HCT116 (cell line): ENCODE measurements at regions not wholly inside any gene's neighbourhood (a gene's known extent, or its start where the extent isn't known, plus 50 kb on each side); places are given as distances from the start of the nearest gene placed in this dataset. TPM values are rescaled to one million over a fixed set of nuclear protein-coding genes. Genes with fewer than 3 reads are reported as not detected.

Experiments used
- ATAC-seq: fragments of 200-7000 bp; cut with Tn5 transposase; 2 replicates; pipeline ENCODE4 v1.9.1; 2020; ENCODE audit warnings: mild to moderate bottlenecking, moderate library complexity
- BruUV-seq: library from RNA; stranded (reverse); fragments of 400-500 nt; replicated peaks from 2 replicates; lab custom pipeline; 2021; lab: Mats Ljungman, UMichigan
- CTCF ChIA-PET: fragments of 300-600 bp; sonication (Branson Sonifier 250); formaldehyde crosslinking; loops from one replicate; lab custom pipeline; 2021; ENCODE audit warnings: antibody characterized with exemption; lab: Charles Lee
- POLR2A ChIA-PET: fragments of 300-600, 350-600 bp; sonication (Branson Sonifier 250); formaldehyde crosslinking; loops from one replicate; lab custom pipeline; 2021; ENCODE audit warnings: antibody characterized with exemption; lab: Charles Lee
- RAD21 ChIA-PET, 2 experiments: fragments of 300-600 bp; sonication (Branson Sonifier 250); formaldehyde crosslinking; loops; one replicate each; lab custom pipeline; 2023; ENCODE audit warnings: low total read pairs in 2 of 2; ENCODE audit not compliant: uncharacterized antibody in 2 of 2, unreplicated experiment in 2 of 2, low non-redundant PET in 1 of 2; lab: Charles Lee
- DNase-seq: peaks from one replicate; pipeline ENCODE4 v3.0.0-alpha.2; 2010; ENCODE audit warnings: low read depth, low spot score
- H2AFZ ChIP-seq: fragments of 200-600 bp; shearing (Covaris generic), sonication (generic); 2 replicates; pipeline ENCODE4 v1.6.1; 2017; ENCODE audit warnings: low read depth, mixed run types, mixed read lengths, antibody characterized with exemption, low read length; ENCODE audit not compliant: poor library complexity, severe bottlenecking
- H3K27ac ChIP-seq: 2 replicates; pipeline ENCODE4 v1.5.1; 2012; ENCODE audit warnings: low read depth, low read length
- H3K27me3 ChIP-seq: fragments of 200-600 bp; sonication (generic); 2 replicates; pipeline ENCODE4 v1.6.1; 2016; ENCODE audit warnings: mixed run types, low read length, mixed read lengths; ENCODE audit not compliant: insufficient read depth
- H3K36me3 ChIP-seq, 2 experiments: fragments of 200-500 bp in 1 of 2; fragments of 200-600 bp in 1 of 2; sonication (Bioruptor generic) in 1 of 2; sonication (generic) in 1 of 2; 2 replicates each; pipeline versions ENCODE4 v1.5.1 to v1.6.1; 2014 to 2016; ENCODE audit warnings: low read length in 2 of 2, inconsistent platforms in 1 of 2, mixed read lengths in 1 of 2, mixed run types in 1 of 2; ENCODE audit not compliant: insufficient read depth in 2 of 2, control insufficient read depth in 1 of 2
- H3K4me1 ChIP-seq, 2 experiments: fragments of 200-600 bp in 1 of 2; sonication (generic) in 1 of 2; 2 replicates each; pipeline versions ENCODE4 v1.5.1 to v1.6.1; 2012 to 2017; ENCODE audit warnings: low read length in 2 of 2, inconsistent platforms in 1 of 2, mild to moderate bottlenecking in 1 of 2, mixed read lengths in 1 of 2, mixed run types in 1 of 2, moderate library complexity in 1 of 2; ENCODE audit not compliant: insufficient read depth in 2 of 2, control insufficient read depth in 1 of 2
- H3K4me2 ChIP-seq: fragments of 200-600 bp; sonication (generic); 2 replicates; pipeline ENCODE4 v1.6.1; 2017; ENCODE audit warnings: mixed run types, low read length, mixed read lengths
- H3K4me3 ChIP-seq, 2 experiments: fragments of 200-600 bp in 1 of 2; sonication (generic) in 1 of 2; replicated peaks in 1 of 2; 2 replicates each; pipeline ENCODE4 v1.5.1; 2011 to 2016; ENCODE audit warnings: low read length in 2 of 2, control low read depth in 1 of 2, low read depth in 1 of 2, mild to moderate bottlenecking in 1 of 2, mixed read lengths in 1 of 2, mixed run types in 1 of 2
- H3K79me2 ChIP-seq: fragments of 200-600 bp; sonication (generic); 2 replicates; pipeline ENCODE4 v1.6.1; 2017; ENCODE audit warnings: mild to moderate bottlenecking, mixed run types, low read length, moderate library complexity, mixed read lengths; ENCODE audit not compliant: insufficient read depth
- H3K9ac ChIP-seq: fragments of 200-600 bp; sonication (generic); 2 replicates; pipeline ENCODE4 v1.6.1; 2016; ENCODE audit warnings: low read length, mixed read lengths
- H3K9me2 ChIP-seq: fragments of 200-600 bp; sonication (generic), shearing (Covaris generic); 2 replicates; pipeline ENCODE4 v1.6.1; 2017; ENCODE audit warnings: mixed run types, mild to moderate bottlenecking, moderate library complexity; ENCODE audit not compliant: insufficient read depth
- H3K9me3 ChIP-seq, 2 experiments: fragments of 200-500 bp in 1 of 2; fragments of 200-600 bp in 1 of 2; sonication (Bioruptor generic) in 1 of 2; sonication (generic) in 1 of 2; 2 replicates each; pipeline ENCODE4 v1.6.1; 2014 to 2017; ENCODE audit warnings: low read length in 2 of 2, mixed read lengths in 2 of 2, inconsistent platforms in 1 of 2, low read depth in 1 of 2, mild to moderate bottlenecking in 1 of 2, mixed run types in 1 of 2, moderate library complexity in 1 of 2; ENCODE audit not compliant: control insufficient read depth in 1 of 2, insufficient read depth in 1 of 2
- H4K20me1 ChIP-seq: fragments of 200-600 bp; sonication (generic), shearing (Covaris generic); 2 replicates; pipeline ENCODE4 v1.6.1; 2017; ENCODE audit warnings: mixed run types, mild to moderate bottlenecking, moderate library complexity; ENCODE audit not compliant: insufficient read depth
- CEBPB ChIP-seq: IDR thresholded peaks from 2 replicates; pipeline ENCODE4 v1.6.1; 2012; ENCODE audit warnings: low read depth
- EGR1 ChIP-seq: IDR thresholded peaks from 2 replicates; pipeline ENCODE4 v1.6.1; 2012; ENCODE audit warnings: low read depth
- JUND ChIP-seq: IDR thresholded peaks from 2 replicates; pipeline ENCODE4 v1.6.1; 2012
- RAD21 ChIP-seq: IDR thresholded peaks from 2 replicates; pipeline ENCODE4 v1.6.1; 2012; ENCODE audit warnings: low read depth, mild to moderate bottlenecking
- SIN3A ChIP-seq: IDR thresholded peaks from 2 replicates; pipeline ENCODE4 v1.6.1; 2012; ENCODE audit warnings: low read depth
- TCF7L2 ChIP-seq: IDR thresholded peaks from 2 replicates; pipeline ENCODE4 v1.7.0; 2011; ENCODE audit warnings: borderline replicate concordance, inconsistent platforms; ENCODE audit not compliant: insufficient read depth, insufficient read length; ENCODE audit errors: extremely low read depth
- intact Hi-C: fragments of 100-400 bp; cut with micrococcal nuclease; formaldehyde crosslinking; loops from 2 replicates; pipeline ENCODE4 v1.10.0; 2022
- microRNA counts: library from miRNA; unstranded; fragments of <30 nt; microRNA quantifications from one replicate; lab custom pipeline; 2015
- microRNA-seq: library from miRNA; unstranded; fragments of <30 nt; microRNA quantifications from one replicate; pipeline ENCODE4, GENCODE V29; 2016; ENCODE audit warnings: borderline number of aligned reads
- TF ChIP-seq, protein P1 (sequence below): IDR thresholded peaks from 2 replicates; pipeline ENCODE4 v1.6.1; 2012
- TF ChIP-seq, protein P2 (sequence below): IDR thresholded peaks from 2 replicates; pipeline ENCODE4 v1.6.1; 2012; ENCODE audit warnings: low read depth
- TF ChIP-seq, protein P3 (sequence below): IDR thresholded peaks from 2 replicates; pipeline ENCODE4 v1.6.1; 2012
- TF ChIP-seq, protein P4 (sequence below), 3 experiments: fragments of 200-600 bp in 1 of 3; sonication (generic) in 1 of 3; IDR thresholded peaks in 2 of 3; conservative IDR thresholded peaks in 1 of 3; 2 replicates each; pipeline ENCODE4 v1.5.1; 2012 to 2017; ENCODE audit warnings: low read depth in 2 of 3, low read length in 2 of 3, antibody characterized with exemption in 1 of 3, borderline replicate concordance in 1 of 3, control low read depth in 1 of 3, mild to moderate bottlenecking in 1 of 3, mixed read lengths in 1 of 3, mixed run types in 1 of 3, moderate library complexity in 1 of 3; ENCODE audit not compliant: insufficient read depth in 1 of 3

DNA sequence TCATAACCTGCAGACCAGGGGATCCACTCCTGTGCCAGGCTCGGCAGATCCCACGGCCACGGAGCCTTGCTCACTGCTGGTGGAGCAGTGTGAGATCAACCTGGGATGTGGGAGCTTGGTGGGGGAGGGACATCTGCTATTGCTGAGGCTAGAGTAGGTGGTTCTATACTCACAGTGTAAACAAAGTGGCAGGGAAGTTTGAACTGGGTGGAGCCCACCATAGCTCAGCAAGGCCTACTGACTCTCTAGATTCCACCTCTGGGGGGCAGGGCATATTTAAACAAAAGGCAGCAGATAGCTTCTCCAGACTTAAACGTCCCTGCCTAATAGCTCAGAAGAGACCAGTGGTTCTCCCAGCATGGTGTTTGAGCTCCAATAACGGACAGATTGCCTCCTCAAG, 54.7 kb upstream of the EPHA5 start:
- H3K9me3 ChIP-seq: peaks cover 3 to 13% of the 10 kb centered on the region in 2 experiments; a peak in 1 of 4 replicates
- H2AFZ ChIP-seq: no peak overlapping the region
- TF ChIP-seq, protein P1, sequence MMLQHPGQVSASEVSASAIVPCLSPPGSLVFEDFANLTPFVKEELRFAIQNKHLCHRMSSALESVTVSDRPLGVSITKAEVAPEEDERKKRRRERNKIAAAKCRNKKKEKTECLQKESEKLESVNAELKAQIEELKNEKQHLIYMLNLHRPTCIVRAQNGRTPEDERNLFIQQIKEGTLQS: no peak
- TF ChIP-seq SIN3A: no peak
- no peak for TF ChIP-seq JUND
- TF ChIP-seq, protein P2, sequence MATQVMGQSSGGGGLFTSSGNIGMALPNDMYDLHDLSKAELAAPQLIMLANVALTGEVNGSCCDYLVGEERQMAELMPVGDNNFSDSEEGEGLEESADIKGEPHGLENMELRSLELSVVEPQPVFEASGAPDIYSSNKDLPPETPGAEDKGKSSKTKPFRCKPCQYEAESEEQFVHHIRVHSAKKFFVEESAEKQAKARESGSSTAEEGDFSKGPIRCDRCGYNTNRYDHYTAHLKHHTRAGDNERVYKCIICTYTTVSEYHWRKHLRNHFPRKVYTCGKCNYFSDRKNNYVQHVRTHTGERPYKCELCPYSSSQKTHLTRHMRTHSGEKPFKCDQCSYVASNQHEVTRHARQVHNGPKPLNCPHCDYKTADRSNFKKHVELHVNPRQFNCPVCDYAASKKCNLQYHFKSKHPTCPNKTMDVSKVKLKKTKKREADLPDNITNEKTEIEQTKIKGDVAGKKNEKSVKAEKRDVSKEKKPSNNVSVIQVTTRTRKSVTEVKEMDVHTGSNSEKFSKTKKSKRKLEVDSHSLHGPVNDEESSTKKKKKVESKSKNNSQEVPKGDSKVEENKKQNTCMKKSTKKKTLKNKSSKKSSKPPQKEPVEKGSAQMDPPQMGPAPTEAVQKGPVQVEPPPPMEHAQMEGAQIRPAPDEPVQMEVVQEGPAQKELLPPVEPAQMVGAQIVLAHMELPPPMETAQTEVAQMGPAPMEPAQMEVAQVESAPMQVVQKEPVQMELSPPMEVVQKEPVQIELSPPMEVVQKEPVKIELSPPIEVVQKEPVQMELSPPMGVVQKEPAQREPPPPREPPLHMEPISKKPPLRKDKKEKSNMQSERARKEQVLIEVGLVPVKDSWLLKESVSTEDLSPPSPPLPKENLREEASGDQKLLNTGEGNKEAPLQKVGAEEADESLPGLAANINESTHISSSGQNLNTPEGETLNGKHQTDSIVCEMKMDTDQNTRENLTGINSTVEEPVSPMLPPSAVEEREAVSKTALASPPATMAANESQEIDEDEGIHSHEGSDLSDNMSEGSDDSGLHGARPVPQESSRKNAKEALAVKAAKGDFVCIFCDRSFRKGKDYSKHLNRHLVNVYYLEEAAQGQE: no peak
- no peak for TF ChIP-seq CEBPB
- TF ChIP-seq, protein P3, sequence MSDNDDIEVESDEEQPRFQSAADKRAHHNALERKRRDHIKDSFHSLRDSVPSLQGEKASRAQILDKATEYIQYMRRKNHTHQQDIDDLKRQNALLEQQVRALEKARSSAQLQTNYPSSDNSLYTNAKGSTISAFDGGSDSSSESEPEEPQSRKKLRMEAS: no peak
- TF ChIP-seq, protein P4, sequence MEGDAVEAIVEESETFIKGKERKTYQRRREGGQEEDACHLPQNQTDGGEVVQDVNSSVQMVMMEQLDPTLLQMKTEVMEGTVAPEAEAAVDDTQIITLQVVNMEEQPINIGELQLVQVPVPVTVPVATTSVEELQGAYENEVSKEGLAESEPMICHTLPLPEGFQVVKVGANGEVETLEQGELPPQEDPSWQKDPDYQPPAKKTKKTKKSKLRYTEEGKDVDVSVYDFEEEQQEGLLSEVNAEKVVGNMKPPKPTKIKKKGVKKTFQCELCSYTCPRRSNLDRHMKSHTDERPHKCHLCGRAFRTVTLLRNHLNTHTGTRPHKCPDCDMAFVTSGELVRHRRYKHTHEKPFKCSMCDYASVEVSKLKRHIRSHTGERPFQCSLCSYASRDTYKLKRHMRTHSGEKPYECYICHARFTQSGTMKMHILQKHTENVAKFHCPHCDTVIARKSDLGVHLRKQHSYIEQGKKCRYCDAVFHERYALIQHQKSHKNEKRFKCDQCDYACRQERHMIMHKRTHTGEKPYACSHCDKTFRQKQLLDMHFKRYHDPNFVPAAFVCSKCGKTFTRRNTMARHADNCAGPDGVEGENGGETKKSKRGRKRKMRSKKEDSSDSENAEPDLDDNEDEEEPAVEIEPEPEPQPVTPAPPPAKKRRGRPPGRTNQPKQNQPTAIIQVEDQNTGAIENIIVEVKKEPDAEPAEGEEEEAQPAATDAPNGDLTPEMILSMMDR (IDR thresholded peaks at IDR 0.05 in 2 of 3, conservative IDR thresholded peaks at IDR 0.05 in 1 of 3; ENCODE audit: borderline replicate concordance in 1 of 3, insufficient read depth in 1 of 3, low read depth in 2 of 3, low read length in 2 of 3): no peak
- TF ChIP-seq EGR1: no peak
- no peak for TF ChIP-seq RAD21
- no peak for TF ChIP-seq TCF7L2
- TF ChIP-seq, all 23 proteins: peak for 0
- POLR2A ChIA-PET: no interaction called here
- CTCF ChIA-PET: no interaction called here
- H3K4me2 ChIP-seq: no peak overlapping the region
- H3K36me3 ChIP-seq: no peaks in the 10 kb centered on the region
- no peaks in the 10 kb centered on the region for H3K27me3 ChIP-seq
- H3K4me3 ChIP-seq: no peak overlapping the region
- no TSS peak for BruUV-seq
- H3K4me1 ChIP-seq: no peaks in the 10 kb centered on the region
- intact Hi-C loops: no loop called here
- H3K9me2 ChIP-seq: no peaks in the 10 kb centered on the region
- H3K79me2 ChIP-seq: no peaks in the 10 kb centered on the region
- H3K9ac ChIP-seq: no peak overlapping the region
- H3K27ac ChIP-seq: no peak overlapping the region
- DNase-seq (no peak), ATAC-seq (no peak)
- RAD21 ChIA-PET: no interaction called here
- H4K20me1 ChIP-seq: no peaks in the 10 kb centered on the region

MicroRNA genes in the stretch of these regions (microRNA counts, 767-probe panel; counts per million panel counts)
- microRNA hsa-miR-1269a (lab: Ali Mortazavi, UCI): not detected

Small RNA genes in the stretch of these regions (microRNA-seq; reads per million reads assigned to microRNA genes)
- gene MIR1269A: not detected
